Heart left ventricle (tissue), 16 donors: ENCODE measurements at regions not wholly inside any gene's neighbourhood (a gene's known extent, or its start where the extent isn't known, plus 50 kb on each side); places are given as distances from the start of the nearest gene placed in this dataset.
A peak's percentile ranks its signal among the peaks of the same experiment; 100 is the strongest.

Source experiments
- ATAC-seq, 4 donors: fragments of 200-7000 bp; cut with Tn5 transposase; one replicate each; pipeline ENCODE4 v1.9.1; 2020 to 2022; ENCODE audit warnings: moderate library complexity in 4 of 4, mild to moderate bottlenecking in 3 of 4, moderate number of reproducible peaks in 1 of 4
- DNase-seq, 5 donors: peaks; one replicate each; pipeline ENCODE4 v3.0.0-alpha.2; 2020
- H3K27ac ChIP-seq, 12 donors: fragments of 200-600 bp; sonication (generic) in 4 of 12; one replicate each; pipeline versions ENCODE4 v1.5.0 to v1.8.0; 2016 to 2022; ENCODE audit warnings: mild to moderate bottlenecking in 2 of 12
- H3K27me3 ChIP-seq, 9 donors: fragments of 200-600 bp; sonication (generic) in 2 of 9; one replicate each; pipeline versions ENCODE4 v1.5.1 to v1.8.0; 2016 to 2022; ENCODE audit warnings: mild to moderate bottlenecking in 3 of 9
- H3K36me3 ChIP-seq, 9 donors: fragments of 200-600 bp; sonication (generic) in 2 of 9; one replicate each; pipeline versions ENCODE4 v1.5.0 to v1.8.0; 2018 to 2022; ENCODE audit warnings: mild to moderate bottlenecking in 2 of 9
- H3K4me1 ChIP-seq, 12 donors: fragments of 200-600 bp; sonication (generic) in 4 of 12; one replicate each; pipeline versions ENCODE4 v1.5.0 to v1.8.0; 2016 to 2022; ENCODE audit warnings: mild to moderate bottlenecking in 3 of 12
- H3K4me3 ChIP-seq, 12 donors: fragments of 200-600 bp; sonication (generic) in 4 of 12; one replicate each; pipeline versions ENCODE4 v1.5.0 to v1.8.0; 2017 to 2022; ENCODE audit warnings: mild to moderate bottlenecking in 9 of 12, moderate library complexity in 4 of 12
- H3K9me3 ChIP-seq, 12 donors: fragments of 200-600 bp; sonication (generic) in 4 of 12; one replicate each; pipeline versions ENCODE4 v1.5.0 to v1.8.0; 2016 to 2022; ENCODE audit warnings: mild to moderate bottlenecking in 1 of 12
- CTCF ChIP-seq, 12 donors: fragments of 200-600 bp; sonication (generic) in 4 of 12; IDR thresholded peaks; one replicate each; pipeline versions ENCODE4 v1.5.0 to v1.8.0; 2018 to 2022; ENCODE audit warnings: antibody characterized with exemption in 12 of 12, mild to moderate bottlenecking in 5 of 12
- POLR2A ChIP-seq, 2 donors: fragments of 450-650 bp; IDR thresholded peaks; one replicate each; pipeline ENCODE4 v1.6.1; 2017; ENCODE audit warnings: antibody characterized with exemption in 2 of 2, mild to moderate bottlenecking in 2 of 2, moderate library complexity in 2 of 2
- WGBS, 4 donors: extraction: QIAGEN DNeasy Blood & Tissue Kit in 2 of 4; methylation state at CpG; one replicate each; pipeline versions ENCODE4 v1.1.5 to v1.1.7; 2013 to 2018; 5-methylcytosine and 5-hydroxymethylcytosine counted together
- intact Hi-C, 10 donors: fragments of 100-400 bp; cut with DNase I; formaldehyde crosslinking; loops; one replicate each; pipeline versions ENCODE4 v1.11.1 to v1.14.2; 2022
- donor health status: ischemic (EF 13 %, LVEDD 7.1; RV severe dilation, severe dysfunction).
- donor health status: healthy with polysubstance abuse.
- donor health status: DM: no; HTN: yes; CAD: no.
- donor health status: DM: no; HTN: no; CAD: no.
- donor health status: ischemic (EF 25% LVEDD 6.9; RV normal size, moderate dysfunction).
- donor health status: ischemic (EF 25% LVEDD 5.7; RV mildly dilated, moderate dysfunction).
- donor health status: healthy.
- donor health status: DM: yes; HTN: yes; CAD: no.
- donor health status: ischemic (EF 35%, LVEDD 5.7; RV mildly dilated, moderate dysfunction).
- donor health status: nonischemic (EF 11% LVEDD 7.7; RV severe dilation, severe dysfunction).
- donor health status: DM: yes; HTN: yes; CAD: no.
- donor health status: PGD.
- donor health status: ischemic (EF 29% LVEDD 5.4; RV normal size, mild dysfunction).
- donor health status: nonischemic (EF 23%, LVEDD 6.1; RV moderate dilation, normal function).

- Histone ChIP-seq H3K27ac (no peak overlapping the region), H3K9me3 (no peaks in the 10 kb centered on the region), H3K4me1 (peaks cover 0 to 8% (median 0%) of the 10 kb centered on the region in 12 donors), H3K36me3 (no peaks in the 10 kb centered on the region), H3K4me3 (no peak overlapping the region), H3K27me3 (no peaks in the 10 kb centered on the region)
- whole genome bisulfite sequencing, 4 donors, result 72 to 81% (median 78%) methylated on average over 2 of the region's 2 CpGs
- ATAC-seq, result no peak
- TF ChIP-seq CTCF (IDR thresholded peaks at IDR 0.05) (no peak), POLR2A (IDR thresholded peaks at IDR 0.05) (no peak)
- no peak for DNase-seq
- intact Hi-C loops, result loop anchor here in 1 of 10 donors (10.0 kb wide), 1 partner anchor 55 kb away; no protein-coding TSS in a partner anchor
Observed at GRCh38 chr9:86749161-86749893, 198.0 kb downstream of the GAS1 start.

GRCh38 chr9:86747711-86748110 lies 199.6 kb downstream of the GAS1 start:
- Histone ChIP-seq H3K9me3 (no peaks in the 10 kb centered on the region), H3K27me3 (no peaks in the 10 kb centered on the region), H3K36me3 (no peaks in the 10 kb centered on the region), H3K27ac (no peak overlapping the region), H3K4me1 (peaks cover 0 to 8% (median 0%) of the 10 kb centered on the region in 12 donors), H3K4me3 (no peak overlapping the region)
- ATAC-seq, result no peak
- no peak for DNase-seq
- WGBS, 4 donors, result 57 to 67% (median 59%) methylated on average over 2 of the region's 2 CpGs
- intact Hi-C loops, result loop anchor here in 1 of 10 donors (10.0 kb wide), 1 partner anchor 57 kb away; no protein-coding TSS in a partner anchor
- TF ChIP-seq CTCF (IDR thresholded peaks at IDR 0.05) (no peak), POLR2A (IDR thresholded peaks at IDR 0.05) (no peak)

- 43 to 55% (median 50%) methylated on average over 8 of the region's 8 CpGs for WGBS, 4 donors
- ATAC-seq (peak; percentile 41 to 95 (median 86)), DNase-seq (peak in 2 of 5 donors; percentile 46 to 50)
- intact Hi-C loops, result loop anchor here in 1 of 10 donors (10.0 kb wide), 1 partner anchor 63 kb away; no protein-coding TSS in a partner anchor
- TF ChIP-seq CTCF (IDR thresholded peaks at IDR 0.05), result no peak
- no peak for TF ChIP-seq POLR2A (IDR thresholded peaks at IDR 0.05)
- Histone ChIP-seq H3K27ac (peak overlapping the region in 1 of 12 donors; percentile 45), H3K4me1 (peaks cover 0 to 9% (median 3%) of the 10 kb centered on the region in 12 donors), H3K4me3 (no peak overlapping the region), H3K27me3 (no peaks in the 10 kb centered on the region), H3K36me3 (no peaks in the 10 kb centered on the region), H3K9me3 (no peaks in the 10 kb centered on the region)
Observed at GRCh38 chr9:86741311-86742208, 205.7 kb downstream of the GAS1 start.
